HG03196 (cell line): ENCODE measurements at regions not wholly inside any gene's neighbourhood (a gene's known extent, or its start where the extent isn't known, plus 50 kb on each side); places are given as distances from the start of the nearest gene placed in this dataset.

Experiments
- ATAC-seq: cut with Tn5 transposase; IDR thresholded peaks from one replicate; pipeline ENCODE4 v1.9.1; 2021; ENCODE audit not compliant: unreplicated experiment

GRCh38 chr2:7666596-7667259 lies 749.5 kb downstream of the RNF144A start:
- ATAC-seq, result no peak

DNA sequence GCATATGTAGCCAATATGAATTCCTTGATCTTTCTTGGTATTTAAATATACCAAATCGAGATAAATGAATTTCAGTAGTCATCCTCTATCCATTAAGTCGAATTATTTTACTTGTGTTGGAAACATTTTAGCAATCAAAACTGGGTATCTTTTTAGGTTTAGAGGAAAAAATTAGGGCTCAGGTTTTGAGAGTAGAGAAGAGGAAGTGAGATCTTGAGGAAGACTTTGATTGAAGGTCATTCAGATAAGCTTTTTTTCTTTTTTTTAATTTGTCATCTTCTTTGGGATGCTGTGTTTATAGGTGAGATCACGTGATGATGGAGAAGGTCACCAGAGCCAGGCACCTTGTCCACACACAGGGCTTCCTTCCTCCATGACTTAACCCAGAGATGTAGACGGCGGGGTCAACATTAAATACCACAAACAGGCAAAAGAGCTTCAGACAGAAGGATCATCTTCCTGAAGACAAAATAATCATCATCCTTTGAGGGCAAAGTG lies 750.1 kb downstream of the RNF144A start:
- ATAC-seq, result no peak

- ATAC-seq, result no peak
These were observed 753.9 kb downstream of the RNF144A start for GRCh38 chr2:7670905-7671641.

DNA sequence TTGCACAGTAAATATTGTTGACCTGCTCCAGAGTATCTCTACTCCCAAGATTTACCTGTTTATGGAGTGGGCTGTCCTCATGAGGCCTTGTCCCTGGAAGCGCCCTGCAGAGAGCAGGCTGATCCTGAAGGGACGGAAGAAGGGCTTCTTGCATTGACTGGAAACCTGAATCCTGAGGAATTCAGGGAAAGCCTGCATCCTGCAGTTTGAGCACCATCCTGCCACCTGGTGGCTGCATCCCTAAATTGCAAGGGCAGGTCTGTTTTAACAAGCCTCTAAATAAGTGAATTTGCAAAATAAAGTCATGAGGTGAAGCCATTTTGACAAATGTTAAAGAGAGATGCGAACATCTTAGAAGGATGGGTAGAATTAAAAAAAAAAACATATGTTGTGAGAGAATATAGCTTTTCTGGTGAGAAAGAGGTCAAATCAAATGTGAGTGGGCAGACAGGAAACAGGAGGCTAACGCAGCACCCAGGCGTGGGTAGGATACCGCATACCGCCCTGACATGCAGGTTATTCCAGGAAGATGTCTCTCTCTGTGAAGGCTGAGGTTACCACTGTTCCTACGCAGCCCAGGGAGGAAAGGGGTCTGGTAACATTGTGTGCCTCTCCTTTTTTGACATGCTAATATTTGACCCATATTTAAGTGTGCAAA lies 754.9 kb downstream of the RNF144A start:
- no peak for ATAC-seq

- ATAC-seq, result no peak
These were observed 755.5 kb downstream of the RNF144A start for GRCh38 chr2:7672685-7673071.

DNA sequence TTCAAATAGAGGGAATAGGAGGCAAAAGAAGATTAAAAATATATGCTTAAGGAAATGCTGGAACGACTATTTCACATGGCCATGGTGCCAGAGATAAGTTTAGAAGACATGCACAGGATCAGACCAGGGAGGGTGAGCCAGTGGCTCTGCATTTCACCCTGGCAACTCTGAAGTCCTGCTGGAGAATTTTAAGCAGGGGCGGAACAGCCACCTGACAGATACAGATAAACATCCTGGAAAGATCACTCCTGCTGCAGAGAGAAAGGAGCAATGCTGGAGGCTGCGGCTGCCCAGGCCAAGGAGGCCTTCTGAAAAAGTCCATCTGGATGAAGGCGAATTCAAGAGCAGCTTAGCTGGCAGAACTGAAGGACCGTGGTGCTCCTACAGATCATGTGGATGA lies 755.9 kb downstream of the RNF144A start:
- no peak for ATAC-seq

DNA sequence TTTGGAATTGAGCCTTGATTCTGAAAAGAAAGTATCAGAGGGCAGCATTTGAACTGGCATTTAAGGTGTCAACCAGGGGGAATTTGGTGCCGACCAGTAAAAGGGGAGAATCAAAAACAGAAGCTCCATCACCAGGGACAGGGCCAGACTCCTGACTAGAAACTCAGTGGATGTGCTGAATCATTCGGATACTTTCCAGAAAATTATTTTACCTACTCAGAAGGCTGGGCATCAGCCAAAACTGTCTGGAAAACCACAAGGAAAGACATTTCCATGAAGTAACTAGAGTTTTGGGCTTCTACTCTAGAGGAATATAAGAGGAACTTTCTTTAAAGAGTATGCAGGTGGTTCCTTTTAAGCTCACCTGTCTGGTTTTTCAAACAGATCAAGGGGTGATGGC lies 756.6 kb downstream of the RNF144A start:
- ATAC-seq, result no peak

DNA sequence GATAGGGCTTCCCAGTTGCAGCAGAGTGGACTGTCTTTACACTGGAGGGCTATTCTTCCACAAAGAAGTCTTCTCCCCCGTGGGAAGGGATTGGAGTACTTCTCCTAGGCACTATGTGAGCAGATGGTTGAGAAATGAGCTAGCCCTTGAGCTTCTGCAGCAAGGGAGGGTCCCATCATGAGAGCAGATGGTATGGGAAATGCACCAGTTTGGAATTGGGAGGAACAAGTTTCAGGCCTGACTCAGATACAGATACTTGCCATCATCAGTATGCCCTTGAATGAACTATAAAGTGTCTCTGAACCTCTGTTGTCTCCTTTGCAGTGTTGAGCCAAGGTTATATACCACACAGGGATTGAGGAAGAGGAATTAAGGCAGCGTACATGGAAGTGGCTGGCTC lies 757.4 kb downstream of the RNF144A start:
- ATAC-seq, result no peak

GRCh38 chr2:7676714-7677113 lies 759.5 kb downstream of the RNF144A start:
- ATAC-seq, result no peak

DNA sequence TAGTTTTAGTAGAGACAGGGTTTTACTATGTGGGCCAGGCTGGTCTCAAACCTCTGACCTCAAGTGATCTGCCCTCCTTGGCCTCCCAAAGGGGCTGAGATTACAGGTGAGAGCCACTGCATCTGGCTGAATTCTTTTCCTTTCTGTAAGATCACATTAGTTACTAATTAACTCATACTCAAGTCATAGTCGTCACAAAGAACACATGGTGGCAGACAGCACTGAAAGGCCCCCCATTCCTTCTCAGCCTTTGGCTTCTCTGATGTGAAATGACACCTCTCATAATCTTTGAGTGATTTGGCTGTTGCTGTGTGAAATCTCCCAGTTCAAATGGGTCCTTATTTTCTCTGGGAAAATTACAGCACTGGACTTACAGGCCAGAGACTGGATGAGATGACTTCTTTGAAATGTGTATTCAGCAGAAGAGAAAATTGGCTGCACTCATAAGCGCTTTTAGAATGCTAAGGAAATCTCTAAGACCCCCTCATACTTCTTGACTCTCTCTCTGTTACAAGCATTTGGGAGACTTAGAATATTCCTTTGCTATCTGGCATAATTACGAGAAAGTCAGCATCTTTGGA lies 764.8 kb downstream of the RNF144A start:
- no peak for ATAC-seq

DNA sequence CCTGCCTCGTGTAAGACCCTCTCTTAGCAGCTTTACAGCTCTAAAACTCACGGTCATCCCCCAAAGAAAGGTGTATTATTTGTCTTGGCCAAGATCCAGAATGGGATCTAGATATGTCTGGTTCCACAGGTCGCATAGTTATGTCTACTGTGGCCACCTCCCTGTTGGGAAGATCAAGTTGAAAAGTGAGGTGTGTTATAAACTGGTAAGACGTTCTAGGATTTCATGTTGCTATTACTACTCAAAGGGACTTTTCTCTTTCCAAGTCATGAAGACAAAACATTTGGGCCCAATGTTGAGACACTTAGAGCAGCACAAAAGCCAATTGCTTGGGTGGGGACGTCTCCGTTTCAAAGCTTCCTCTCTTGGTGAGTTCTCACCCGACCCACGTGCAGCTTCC lies 766.0 kb downstream of the RNF144A start:
- no peak for ATAC-seq

- ATAC-seq, result no peak
These were observed 766.5 kb downstream of the RNF144A start for GRCh38 chr2:7683708-7684107.

- no peak for ATAC-seq
These were observed 768.3 kb downstream of the RNF144A start for GRCh38 chr2:7685342-7686015.

- no peak for ATAC-seq
These were observed 768.8 kb downstream of the RNF144A start for GRCh38 chr2:7686016-7686385.

DNA sequence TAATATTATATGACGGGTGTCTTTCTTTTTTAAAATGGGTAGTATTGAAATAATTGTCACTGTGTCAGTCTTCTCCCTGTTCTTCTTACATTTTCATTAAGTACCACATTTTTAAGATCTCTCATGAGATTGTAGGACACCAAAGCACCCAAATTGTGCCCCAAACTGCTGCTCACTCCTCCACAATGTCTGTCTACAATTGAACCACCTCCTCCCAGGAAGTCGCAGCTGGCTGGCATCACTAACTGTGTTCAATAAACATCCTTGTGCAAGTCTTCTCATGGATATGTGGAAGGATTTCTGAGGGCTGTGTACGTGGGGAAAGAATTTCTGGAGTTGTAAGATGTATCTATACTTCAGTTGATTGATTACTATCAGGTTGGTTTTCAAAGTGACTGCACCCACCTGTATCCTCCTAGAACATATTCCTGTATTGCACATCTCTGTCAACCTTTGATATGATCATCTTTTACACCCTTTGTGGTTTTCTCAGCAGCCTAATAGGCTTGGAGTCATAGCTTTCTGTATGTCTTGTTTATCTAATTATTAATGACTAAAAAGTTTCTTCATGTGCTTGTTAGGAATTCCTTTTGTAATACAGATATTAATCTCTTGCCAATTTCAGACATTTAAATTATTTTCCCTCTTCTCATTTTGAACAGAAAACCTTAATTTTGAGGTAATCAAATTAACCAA lies 774.9 kb downstream of the RNF144A start:
- ATAC-seq, result no peak

DNA sequence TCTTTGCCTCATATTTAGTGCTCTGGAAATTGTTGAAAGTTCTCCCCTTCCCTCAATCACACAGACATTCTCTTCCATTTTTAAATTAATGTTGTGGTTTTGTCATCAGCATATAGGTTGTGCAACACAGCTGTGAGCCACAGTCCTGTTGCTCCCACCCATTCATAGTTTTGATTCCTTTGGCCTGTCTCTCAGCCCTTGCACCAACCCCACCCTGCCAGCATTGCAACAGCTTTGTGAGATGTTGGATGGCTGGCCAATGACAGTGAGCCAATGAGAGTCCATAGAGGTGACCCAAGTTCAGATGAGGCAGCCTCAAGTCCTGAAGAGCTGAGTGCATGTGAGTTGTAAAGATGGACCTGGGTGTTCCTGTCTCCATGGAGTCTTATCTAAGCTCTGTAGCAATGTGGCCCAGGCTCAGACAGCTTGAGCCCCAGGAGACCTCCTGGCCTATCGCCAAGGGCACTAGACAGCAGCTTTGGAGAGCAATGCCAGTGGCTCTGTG lies 775.5 kb downstream of the RNF144A start:
- ATAC-seq, result no peak

DNA sequence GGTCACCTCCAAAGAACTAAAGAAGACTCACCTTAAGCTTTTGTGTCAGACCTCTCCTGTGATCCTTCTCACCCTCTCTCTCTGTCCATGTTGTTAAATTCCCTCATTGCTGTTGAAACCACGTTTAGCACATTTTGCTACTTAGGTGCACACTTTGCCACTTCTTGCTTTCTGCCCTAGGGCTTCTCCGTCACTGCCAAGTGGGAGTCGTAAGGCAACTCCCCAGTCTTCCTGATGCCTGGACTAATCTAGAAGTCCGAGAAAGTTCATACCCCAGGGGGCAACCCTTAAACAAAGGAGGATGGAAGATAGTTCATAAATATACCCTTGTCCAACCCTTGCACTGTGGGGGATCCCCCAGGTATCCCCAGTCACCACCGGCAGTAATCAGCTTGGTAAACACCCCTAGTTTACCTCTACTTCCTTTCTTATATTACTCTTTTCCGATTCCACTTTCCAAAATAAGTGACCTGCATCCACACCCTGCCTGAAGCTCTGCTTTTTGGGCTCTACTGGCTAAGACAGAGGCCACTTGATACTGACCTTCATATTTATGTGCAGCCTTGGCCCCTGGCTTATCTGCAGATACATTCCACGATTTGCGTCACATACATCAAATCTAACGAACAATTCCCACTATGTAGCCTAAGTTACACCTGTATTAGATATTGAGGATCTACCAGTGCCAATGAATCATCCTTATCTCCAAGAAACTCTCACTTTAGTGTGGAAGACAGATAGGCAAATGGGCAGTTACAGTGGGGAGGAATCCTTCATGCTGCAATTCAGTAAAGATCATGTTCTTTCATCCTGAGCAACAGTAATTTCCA lies 776.2 kb downstream of the RNF144A start:
- ATAC-seq, result no peak

DNA sequence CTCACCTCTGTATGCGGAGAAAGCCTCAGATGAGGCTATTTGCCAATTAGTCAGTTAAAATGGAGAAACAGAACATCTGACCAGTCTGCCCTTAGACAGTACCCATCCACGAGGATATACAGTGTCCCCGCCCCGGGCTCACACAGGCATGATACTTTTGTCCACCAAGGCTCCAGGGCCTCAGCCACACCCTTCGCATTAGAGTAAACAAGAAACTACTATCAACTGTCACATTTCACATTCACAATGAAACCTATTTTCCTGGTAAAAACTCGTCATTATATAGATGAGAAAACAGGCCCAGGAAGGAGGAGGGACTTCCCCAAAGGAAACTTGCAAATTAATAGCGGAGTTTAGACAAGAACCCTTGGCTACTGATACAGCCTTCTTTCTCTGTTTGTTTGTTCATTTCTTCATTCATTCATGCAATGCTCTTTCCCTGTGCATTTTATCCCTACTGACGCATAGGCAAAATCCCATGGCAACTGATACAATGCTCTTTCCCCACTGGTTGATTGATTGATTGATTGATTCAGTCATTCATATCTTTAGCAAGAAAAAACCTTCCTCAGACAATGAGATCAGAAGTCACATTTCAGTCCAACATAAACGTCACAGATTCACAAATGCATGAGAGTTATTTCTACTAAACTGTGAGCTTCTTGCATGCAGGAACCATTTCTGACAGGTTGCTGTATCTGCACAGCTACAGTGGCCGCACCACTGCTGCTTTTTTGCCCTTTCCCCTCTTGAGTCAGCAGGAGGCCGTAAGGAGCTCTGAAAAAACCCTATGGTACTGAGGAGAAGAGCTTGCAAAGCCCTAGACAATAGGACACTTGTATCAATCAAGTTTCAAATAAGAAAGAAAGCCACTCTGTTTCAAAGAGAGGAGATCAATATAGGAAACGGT lies 777.1 kb downstream of the RNF144A start:
- no peak for ATAC-seq
